Psoas muscle (tissue), 7 donors: ENCODE measurements at regions not wholly inside any gene's neighbourhood (a gene's known extent, or its start where the extent isn't known, plus 50 kb on each side); places are given as distances from the start of the nearest gene placed in this dataset.

Experiments
- ATAC-seq, 4 donors: fragments of 200-7000 bp; cut with Tn5 transposase; one replicate each; pipeline ENCODE4 v1.9.1; 2020; ENCODE audit warnings: moderate library complexity in 3 of 4, mild to moderate bottlenecking in 2 of 4
- DNase-seq, 2 donors: peaks; one replicate each; pipeline ENCODE4 v3.0.0-alpha.2; 2020
- H3K27ac ChIP-seq: fragments of 200-600 bp; one replicate; pipeline ENCODE4 v1.8.0; 2022
- H3K27me3 ChIP-seq, 3 donors: fragments of 200-600 bp in 1 of 3; one replicate each; pipeline versions ENCODE4 v1.6.1 to v1.8.0; 2013 to 2022; ENCODE audit warnings: low read length in 2 of 3, mild to moderate bottlenecking in 2 of 3, moderate library complexity in 1 of 3; ENCODE audit not compliant: insufficient read depth in 3 of 3
- H3K36me3 ChIP-seq, 2 donors: fragments of 200-600 bp in 1 of 2; one replicate each; pipeline versions ENCODE4 v1.6.1 to v1.8.0; 2013 to 2022; ENCODE audit warnings: low read depth in 1 of 2, mild to moderate bottlenecking in 1 of 2, moderate library complexity in 1 of 2; ENCODE audit not compliant: insufficient read depth in 1 of 2
- H3K4me1 ChIP-seq: fragments of 200-600 bp; one replicate; pipeline ENCODE4 v1.8.0; 2022
- H3K4me3 ChIP-seq: fragments of 200-600 bp; one replicate; pipeline ENCODE4 v1.8.0; 2022; ENCODE audit warnings: mild to moderate bottlenecking
- H3K9me3 ChIP-seq: fragments of 200-600 bp; one replicate; pipeline ENCODE4 v1.8.0; 2022
- CTCF ChIP-seq: fragments of 200-600 bp; IDR thresholded peaks from one replicate; pipeline ENCODE4 v1.8.0; 2022; ENCODE audit warnings: antibody characterized with exemption
- WGBS, 3 donors: extraction: QIAGEN DNeasy Blood & Tissue Kit; methylation state at CpG; one replicate each; pipeline versions ENCODE4 v1.1.6 to v1.1.7; 2013; 5-methylcytosine and 5-hydroxymethylcytosine counted together
- intact Hi-C, 2 donors: fragments of 100-400 bp; cut with DNase I; formaldehyde crosslinking; loops; one replicate each; pipeline versions ENCODE4 v1.11.0 to v1.14.2; 2022
- donor health status: healthy with polysubstance abuse.
- donor health status: DM: no; HTN: no; CAD: no; lungs with moderate emphysema.
- donor health status: Bipolar disorder and iron deficiency.
- donor health status: healthy.
- donor health status: DM: yes; HTN: yes; CAD: no.
- donor health status: DM: no; HTN: no; CAD: no.
- donor health status: DM: yes; HTN: yes; CAD: no.

GRCh38 chr14:34129927-34130552, 179.2 kb upstream of the EGLN3 start:
- no peak overlapping the region for H3K4me3 ChIP-seq
- H3K4me1 ChIP-seq: peaks cover 36% of the 10 kb centered on the region
- DNase-seq: no peak
- intact Hi-C loops: loop anchor here (5.0 kb wide), 3 partner anchors 43 to 178 kb away; partner anchors contain the start of gene EGLN3 (in 1 of the 2)
- no peaks in the 10 kb centered on the region for H3K36me3 ChIP-seq
- 40 to 61% (median 54%) methylated on average over 7 of the region's 7 CpGs for WGBS, 3 donors
- peak; percentile 41 to 72 (median 66) for ATAC-seq
- peak overlapping the region; percentile 85 for H3K27ac ChIP-seq
- TF ChIP-seq CTCF: no peak
- no peaks in the 10 kb centered on the region for H3K9me3 ChIP-seq
- no peaks in the 10 kb centered on the region for H3K27me3 ChIP-seq

GRCh38 chr14:34128665-34129064, 177.8 kb upstream of the EGLN3 start:
- intact Hi-C loops: loop anchor here in 1 of 2 donors (5.0 kb wide), 1 partner anchor 41 kb away; no protein-coding TSS in a partner anchor
- ATAC-seq: peak; percentile 14 to 60 (median 46)

GRCh38 chr14:34126586-34126985, 175.7 kb upstream of the EGLN3 start:
- ATAC-seq: no peak

More at GRCh38 chr14:34128665-34129064, 177.8 kb upstream of the EGLN3 start:
- Histone ChIP-seq H3K27me3 (no peaks in the 10 kb centered on the region), H3K9me3 (no peaks in the 10 kb centered on the region), H3K36me3 (no peaks in the 10 kb centered on the region), H3K4me3 (no peak overlapping the region), H3K27ac (peak overlapping the region; percentile 85), H3K4me1 (peaks cover 36% of the 10 kb centered on the region)
- DNase-seq: peak; percentile 19 to 57
- 29 to 40% (median 34%) methylated on average over 9 of the region's 9 CpGs for WGBS, 3 donors
- TF ChIP-seq CTCF: no peak

GRCh38 chr14:34124585-34124984, 173.7 kb upstream of the EGLN3 start:
- Histone ChIP-seq H3K9me3 (no peaks in the 10 kb centered on the region), H3K36me3 (no peaks in the 10 kb centered on the region), H3K27ac (no peak overlapping the region), H3K4me3 (no peak overlapping the region), H3K4me1 (peaks cover 17% of the 10 kb centered on the region), H3K27me3 (no peaks in the 10 kb centered on the region)
- TF ChIP-seq CTCF: no peak
- intact Hi-C loops: no loop called here
- ATAC-seq (no peak), DNase-seq (no peak)
- 72 to 86% (median 77%) methylated on average over 4 of the region's 4 CpGs for WGBS, 3 donors

More at GRCh38 chr14:34126586-34126985, 175.7 kb upstream of the EGLN3 start:
- no peak overlapping the region for H3K27ac ChIP-seq
- H3K27me3 ChIP-seq: no peaks in the 10 kb centered on the region
- no peaks in the 10 kb centered on the region for H3K9me3 ChIP-seq
- no peak for DNase-seq
- WGBS, 3 donors: 88 to 93% (median 90%) methylated on average over 4 of the region's 4 CpGs
- intact Hi-C loops: loop anchor here in 1 of 2 donors (5.0 kb wide), 1 partner anchor 39 kb away; no protein-coding TSS in a partner anchor
- no peaks in the 10 kb centered on the region for H3K36me3 ChIP-seq
- no peak overlapping the region for H3K4me3 ChIP-seq
- TF ChIP-seq CTCF: no peak
- H3K4me1 ChIP-seq: peaks cover 28% of the 10 kb centered on the region
